Endothelial cell of umbilical vein (primary cell): ENCODE measurements at regions not wholly inside any gene's neighbourhood (a gene's known extent, or its start where the extent isn't known, plus 50 kb on each side); places are given as distances from the start of the nearest gene placed in this dataset.

Experiments used
- BruUV-seq: library from RNA; stranded (reverse); fragments of 400-500 nt; replicated peaks from 2 replicates; lab custom pipeline; 2021; lab: Mats Ljungman, UMichigan
- CTCF ChIA-PET: fragments of 300-600, 350-600 bp; sonication (Branson Sonifier 250); formaldehyde crosslinking; loops from one replicate; lab custom pipeline; 2021; ENCODE audit warnings: antibody characterized with exemption, inconsistent platforms; lab: Charles Lee
- POLR2A ChIA-PET: fragments of 300-600, 350-600 bp; sonication (Branson Sonifier 250); formaldehyde crosslinking; loops from one replicate; lab custom pipeline; 2021; ENCODE audit warnings: antibody characterized with exemption, inconsistent platforms; lab: Charles Lee
- DNase-seq: peaks from one replicate; pipeline ENCODE4 v3.0.0-alpha.2; 2011; ENCODE audit warnings: low read depth, low spot score
- FAIRE-seq: peaks from 2 replicates; lab custom pipeline; 2011; peaks lifted over from hg19 to GRCh38; lab: Jason Lieb, UNC
- H2AFZ ChIP-seq: 2 replicates; pipeline ENCODE4 v1.6.0; 2012; ENCODE audit warnings: low read depth, low read length, control low read depth, inconsistent platforms
- H3K27ac ChIP-seq: 2 replicates; pipeline ENCODE4 v1.5.1; 2011; ENCODE audit warnings: low read depth, mild to moderate bottlenecking, control low read depth, low read length, moderate library complexity; ENCODE audit not compliant: insufficient read depth
- H3K27me3 ChIP-seq, 2 experiments: 2 replicates each; pipeline versions ENCODE4 v1.6.0 to v1.6.1; 2011; ENCODE audit warnings: low read length in 2 of 2, mixed read lengths in 1 of 2; ENCODE audit not compliant: control insufficient read depth in 2 of 2, insufficient read depth in 2 of 2
- H3K36me3 ChIP-seq, 2 experiments: 2 replicates in 1 of 2; 3 replicates in 1 of 2; pipeline ENCODE4 v1.5.1; 2011; ENCODE audit warnings: low read length in 2 of 2, mild to moderate bottlenecking in 1 of 2, moderate library complexity in 1 of 2; ENCODE audit not compliant: control insufficient read depth in 2 of 2, insufficient read depth in 2 of 2; ENCODE audit errors: extremely low read depth in 1 of 2
- H3K4me1 ChIP-seq: 3 replicates; pipeline ENCODE4 v1.5.1; 2011; ENCODE audit warnings: mild to moderate bottlenecking, low read length; ENCODE audit not compliant: control insufficient read depth, insufficient read depth; ENCODE audit errors: extremely low read depth
- H3K4me2 ChIP-seq: 2 replicates; pipeline ENCODE4 v1.6.1; 2011; ENCODE audit warnings: low read length, control low read depth, mixed read lengths; ENCODE audit not compliant: insufficient read depth
- H3K4me3 ChIP-seq, 3 experiments: fragments of 200-600 bp in 1 of 3; sonication (generic), shearing (Covaris generic) in 1 of 3; replicated peaks in 1 of 3; 2 replicates each; pipeline ENCODE4 v1.5.1; 2011 to 2016; ENCODE audit warnings: control low read depth in 3 of 3, low read length in 3 of 3, mild to moderate bottlenecking in 2 of 3, inconsistent platforms in 1 of 3, low read depth in 1 of 3, moderate library complexity in 1 of 3; ENCODE audit not compliant: insufficient read depth in 1 of 3
- H3K79me2 ChIP-seq: 2 replicates; pipeline ENCODE4 v1.6.0; 2012; ENCODE audit warnings: low read length, inconsistent platforms; ENCODE audit not compliant: control insufficient read depth, insufficient read depth
- H3K9ac ChIP-seq: replicated peaks from 2 replicates; pipeline ENCODE3; 2011; ENCODE audit warnings: low read length, control low read depth; ENCODE audit not compliant: insufficient read depth; ENCODE audit errors: extremely low read depth
- H3K9me1 ChIP-seq: replicated peaks from 3 replicates; pipeline ENCODE4 v1.6.0; 2011; ENCODE audit warnings: mild to moderate bottlenecking, low read length; ENCODE audit not compliant: control insufficient read depth, insufficient read depth; ENCODE audit errors: extremely low read depth
- H3K9me3 ChIP-seq: replicated peaks from 2 replicates; pipeline ENCODE4 v1.5.1; 2012; ENCODE audit warnings: low read length, inconsistent platforms; ENCODE audit not compliant: control insufficient read depth, insufficient read depth
- H4K20me1 ChIP-seq: replicated peaks from 2 replicates; pipeline ENCODE3; 2011; ENCODE audit warnings: mild to moderate bottlenecking, low read length; ENCODE audit not compliant: control insufficient read depth, insufficient read depth; ENCODE audit errors: extremely low read depth
- FOS ChIP-seq: IDR thresholded peaks from 2 replicates; pipeline ENCODE4 v1.6.1; 2011; ENCODE audit warnings: mild to moderate bottlenecking, low read length, moderate library complexity, borderline replicate concordance; ENCODE audit not compliant: insufficient read depth
- GATA2 ChIP-seq: IDR thresholded peaks from 2 replicates; pipeline ENCODE4 v1.7.0; 2011; ENCODE audit warnings: low read depth, mild to moderate bottlenecking, moderate library complexity, mixed read lengths, low read length; ENCODE audit not compliant: insufficient read length, insufficient read depth
- JUN ChIP-seq: IDR thresholded peaks from 2 replicates; pipeline ENCODE4 v1.6.1; 2011; ENCODE audit warnings: borderline replicate concordance, low read depth; ENCODE audit not compliant: insufficient read length, insufficient read depth
- MAX ChIP-seq: IDR thresholded peaks from 2 replicates; pipeline ENCODE4 v1.6.1; 2011; ENCODE audit not compliant: insufficient read depth, insufficient read length
- MYC ChIP-seq: IDR thresholded peaks from one replicate; pipeline ENCODE4 v1.6.1; 2011; ENCODE audit warnings: mild to moderate bottlenecking, low read depth, low read length
- POLR2A ChIP-seq: IDR thresholded peaks from 2 replicates; pipeline ENCODE4 v1.6.1; 2012; ENCODE audit warnings: low read depth, mild to moderate bottlenecking, control low read depth, low read length
- POLR2AphosphoS5 ChIP-seq: IDR thresholded peaks from 2 replicates; pipeline ENCODE4 v1.6.1; 2012; ENCODE audit warnings: low read depth, mild to moderate bottlenecking, control low read depth, low read length, moderate library complexity; ENCODE audit not compliant: insufficient read depth
- dilution Hi-C: fragments of 300-500 bp; cut with MboI; formaldehyde crosslinking; loops from one replicate; pipeline ENCODE4 v1.15.0; 2019; ENCODE audit warnings: low sequenced_read_pairs; ENCODE audit not compliant: extremely low pct_ligation_motif_present
- intact Hi-C: fragments of 100-400 bp; cut with micrococcal nuclease; formaldehyde crosslinking; loops from one replicate; pipeline ENCODE4 v1.10.0; 2022

DNA sequence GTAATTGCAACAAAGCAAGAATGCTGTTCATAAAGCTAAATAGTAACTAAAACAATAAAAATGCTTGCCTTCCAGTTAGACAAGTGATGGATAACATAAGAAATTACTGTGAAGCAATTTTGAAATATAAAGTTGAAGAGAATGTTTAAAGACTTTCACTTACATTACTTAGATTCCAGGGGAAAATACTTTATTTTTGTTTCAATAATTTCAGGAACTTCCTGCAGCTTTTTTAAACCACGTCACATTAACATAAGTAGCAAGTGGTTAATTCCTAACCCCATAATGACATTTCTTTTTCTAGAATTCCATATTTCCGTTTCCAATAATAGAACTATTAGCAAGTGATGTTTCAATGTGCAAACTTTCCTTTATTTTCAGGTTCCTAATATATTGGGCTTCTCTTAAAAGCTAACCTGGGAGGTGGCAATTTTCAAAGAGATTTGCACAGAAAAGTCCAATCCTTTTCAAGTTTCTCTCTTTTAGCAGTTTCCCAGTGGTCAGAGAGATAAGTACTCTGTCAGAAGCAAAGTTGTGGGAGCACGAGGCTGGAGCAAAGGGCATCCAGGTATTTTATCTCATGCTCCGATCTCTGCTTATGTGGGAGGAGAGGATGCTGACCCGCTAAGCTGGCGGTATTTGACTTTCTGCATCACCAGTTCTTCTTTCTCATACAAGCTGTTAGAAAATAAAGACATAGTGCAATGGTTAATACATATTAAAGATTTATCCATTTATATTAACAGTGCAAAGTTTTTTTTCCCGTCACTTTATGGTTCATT lies 1025.3 kb downstream of the EFNB2 start:
- H3K27ac ChIP-seq: peak overlapping the region; percentile 17
- dilution Hi-C loops (no loop called here), intact Hi-C loops (loop anchor here (2.0 to 10.0 kb wide), 4 partner anchors 73 to 1409 kb away; no protein-coding TSS in a partner anchor)
- no peaks in the 10 kb centered on the region for H3K27me3 ChIP-seq
- H3K36me3 ChIP-seq: no peaks in the 10 kb centered on the region
- ChIA-PET CTCF (interaction anchor here (1.2 kb wide), 1 partner anchor 18 kb away, joined by 3 read pairs; no protein-coding TSS in a partner anchor), POLR2A (interaction anchor here (1.7 kb wide), 1 partner anchor 73 kb away, joined by 4 read pairs; no protein-coding TSS in a partner anchor)
- TF ChIP-seq POLR2AphosphoS5 (no peak), GATA2 (peak; percentile 29), MYC (no peak), MAX (no peak), JUN (no peak), POLR2A (no peak), FOS (no peak)
- no peak overlapping the region for H2AFZ ChIP-seq
- H3K4me3 ChIP-seq: no peak overlapping the region
- H3K9me3 ChIP-seq: no peaks in the 10 kb centered on the region
- no peak overlapping the region for H3K9ac ChIP-seq
- H3K4me1 ChIP-seq: peaks cover 30% of the 10 kb centered on the region
- peak overlapping the region; percentile 10 for H3K4me2 ChIP-seq
- H3K9me1 ChIP-seq: no peaks in the 10 kb centered on the region
- DNase-seq: no peak
- H4K20me1 ChIP-seq: no peaks in the 10 kb centered on the region
- FAIRE-seq: no peak
- H3K79me2 ChIP-seq: no peaks in the 10 kb centered on the region
- BruUV-seq: no TSS peak
